ENCODE measurements at regions not wholly inside any gene's neighbourhood (a gene's known extent, or its start where the extent isn't known, plus 50 kb on each side); places are given as distances from the start of the nearest gene placed in this dataset.

DNA sequence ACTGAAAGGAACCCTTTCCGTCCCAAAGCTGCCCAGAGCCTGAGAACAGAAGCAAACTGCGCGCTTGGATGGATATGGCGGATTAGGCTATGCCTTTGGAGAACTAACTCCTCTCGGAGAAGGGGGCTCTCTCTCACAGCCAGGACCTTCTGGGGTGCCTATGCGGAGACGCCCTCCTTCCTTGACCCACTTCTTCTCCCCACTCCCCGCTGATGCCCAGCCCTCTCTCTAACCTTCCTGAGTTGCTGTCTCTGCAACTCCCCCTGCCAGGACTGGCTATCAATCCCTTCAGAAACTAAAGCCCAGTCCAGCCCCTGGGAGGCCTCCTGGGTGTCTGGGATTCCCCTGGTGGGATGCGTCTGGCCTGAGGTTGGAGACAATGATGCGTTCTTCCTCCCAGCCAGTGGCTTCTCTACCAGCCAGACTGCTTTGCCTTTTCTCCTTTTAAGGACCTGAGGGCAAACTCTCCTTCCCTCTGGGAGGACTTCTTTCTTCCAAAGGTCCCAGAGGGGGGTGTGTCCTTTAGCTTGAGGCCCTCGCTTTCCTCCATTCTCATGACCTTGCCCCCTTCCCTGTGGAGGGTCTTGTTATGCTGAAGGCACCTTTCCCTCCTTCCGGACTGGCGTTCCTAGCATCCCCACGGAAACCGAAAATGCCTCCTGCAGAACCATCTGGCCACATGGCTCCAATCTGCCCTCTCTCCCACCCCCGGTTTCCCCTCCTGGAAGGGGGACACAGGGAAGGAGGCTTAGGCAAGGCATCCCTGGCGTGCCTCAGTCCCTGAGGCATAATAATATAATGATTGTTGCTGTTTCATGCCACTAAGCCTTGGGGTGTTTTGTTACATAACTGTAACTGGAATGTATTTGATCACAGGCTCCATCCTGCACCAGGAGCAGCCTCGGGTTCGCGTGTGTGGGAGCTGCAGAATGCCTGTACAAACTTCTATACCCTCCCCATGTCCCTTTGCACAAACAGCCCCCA lies 63.4 kb upstream of the C15orf39 start:
- Mint-ChIP-seq H3K9me3 (peaks cover 26% of the 10 kb centered on the region), H3K27ac (peak overlapping the region; percentile 90), H3K4me3 (no peak overlapping the region), H3K36me3 (peaks cover 19% of the 10 kb centered on the region), H3K27me3 (ENCODE audit: low read depth) (no peaks in the 10 kb centered on the region), H3K4me1 (peaks cover 28% of the 10 kb centered on the region)
- TF ChIP-seq, protein P1, sequence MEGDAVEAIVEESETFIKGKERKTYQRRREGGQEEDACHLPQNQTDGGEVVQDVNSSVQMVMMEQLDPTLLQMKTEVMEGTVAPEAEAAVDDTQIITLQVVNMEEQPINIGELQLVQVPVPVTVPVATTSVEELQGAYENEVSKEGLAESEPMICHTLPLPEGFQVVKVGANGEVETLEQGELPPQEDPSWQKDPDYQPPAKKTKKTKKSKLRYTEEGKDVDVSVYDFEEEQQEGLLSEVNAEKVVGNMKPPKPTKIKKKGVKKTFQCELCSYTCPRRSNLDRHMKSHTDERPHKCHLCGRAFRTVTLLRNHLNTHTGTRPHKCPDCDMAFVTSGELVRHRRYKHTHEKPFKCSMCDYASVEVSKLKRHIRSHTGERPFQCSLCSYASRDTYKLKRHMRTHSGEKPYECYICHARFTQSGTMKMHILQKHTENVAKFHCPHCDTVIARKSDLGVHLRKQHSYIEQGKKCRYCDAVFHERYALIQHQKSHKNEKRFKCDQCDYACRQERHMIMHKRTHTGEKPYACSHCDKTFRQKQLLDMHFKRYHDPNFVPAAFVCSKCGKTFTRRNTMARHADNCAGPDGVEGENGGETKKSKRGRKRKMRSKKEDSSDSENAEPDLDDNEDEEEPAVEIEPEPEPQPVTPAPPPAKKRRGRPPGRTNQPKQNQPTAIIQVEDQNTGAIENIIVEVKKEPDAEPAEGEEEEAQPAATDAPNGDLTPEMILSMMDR (IDR thresholded peaks at IDR 0.05; ENCODE audit: unreplicated experiment) = no peak
- no peak for DNase-seq (ENCODE audit: low spot score in 2 of 2, unreplicated experiment in 2 of 2)

DNA sequence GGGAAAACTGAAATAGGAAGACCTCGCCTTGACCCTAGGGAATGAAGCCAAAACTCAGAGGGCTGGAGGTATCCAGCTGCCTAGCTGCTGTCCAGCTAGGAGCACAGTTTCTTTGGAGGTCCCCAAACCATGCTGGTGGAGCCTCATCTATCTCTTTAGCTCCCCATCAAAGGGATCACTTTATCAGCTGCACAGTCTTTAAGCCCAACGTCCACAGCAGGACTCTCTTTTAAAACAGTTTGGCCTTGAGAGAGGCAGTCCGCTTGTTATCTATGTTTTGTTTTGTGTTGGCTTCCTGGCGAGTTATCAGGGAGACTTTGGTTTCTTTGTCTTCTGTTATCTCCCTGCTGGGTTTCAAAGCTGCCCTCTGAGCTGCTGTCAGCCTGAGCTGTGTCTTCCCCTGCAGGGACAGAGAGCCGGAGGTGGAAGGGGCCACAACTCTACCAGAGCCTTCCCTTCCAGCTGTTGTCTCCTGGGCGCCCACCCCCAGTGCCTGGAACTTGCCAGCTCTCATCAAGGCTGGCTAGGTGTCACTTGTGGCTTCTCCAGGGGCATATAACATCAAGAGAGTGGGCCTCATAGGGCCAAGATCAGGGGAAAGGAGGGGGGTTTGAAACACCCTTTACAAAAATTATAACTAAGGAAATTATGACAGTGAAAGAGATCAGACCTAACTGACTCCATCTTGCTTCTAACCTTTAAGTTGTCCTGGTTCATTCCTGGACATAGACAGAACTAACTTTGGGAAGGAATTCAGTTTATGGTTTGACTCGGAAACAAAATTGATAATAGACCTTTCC lies 61.4 kb upstream of the C15orf39 start:
- Mint-ChIP-seq H3K27me3 (ENCODE audit: low read depth) (no peaks in the 10 kb centered on the region), H3K36me3 (peaks cover 20% of the 10 kb centered on the region), H3K27ac (peak overlapping the region; percentile 67), H3K4me1 (peaks cover 28% of the 10 kb centered on the region), H3K4me3 (no peak overlapping the region), H3K9me3 (peaks cover 27% of the 10 kb centered on the region)
- TF ChIP-seq, protein P1 (IDR thresholded peaks at IDR 0.05; ENCODE audit: unreplicated experiment) = no peak
- DNase-seq (ENCODE audit: low spot score in 2 of 2, unreplicated experiment in 2 of 2) = no peak

GRCh38 chr15:75142499-75142898 lies 59.2 kb upstream of the C15orf39 start:
- peaks cover 28% of the 10 kb centered on the region for H3K4me1 Mint-ChIP-seq
- TF ChIP-seq, protein P1 (IDR thresholded peaks at IDR 0.05; ENCODE audit: unreplicated experiment) = no peak

GRCh38 chr15:75143738-75144334 lies 57.8 kb upstream of the C15orf39 start:
- Mint-ChIP-seq H3K4me3 (no peak overlapping the region), H3K9me3 (peaks cover 19% of the 10 kb centered on the region), H3K36me3 (peaks cover 23% of the 10 kb centered on the region), H3K4me1 (peaks cover 17% of the 10 kb centered on the region), H3K27ac (no peak overlapping the region), H3K27me3 (ENCODE audit: low read depth) (no peaks in the 10 kb centered on the region)
- TF ChIP-seq, protein P1 (IDR thresholded peaks at IDR 0.05; ENCODE audit: unreplicated experiment) = no peak
- DNase-seq (ENCODE audit: low spot score in 2 of 2, unreplicated experiment in 2 of 2) = no peak

More at GRCh38 chr15:75142499-75142898, 59.2 kb upstream of the C15orf39 start:
- Mint-ChIP-seq H3K4me3 (no peak overlapping the region), H3K27me3 (ENCODE audit: low read depth) (no peaks in the 10 kb centered on the region), H3K27ac (no peak overlapping the region), H3K9me3 (peaks cover 19% of the 10 kb centered on the region), H3K36me3 (peaks cover 20% of the 10 kb centered on the region)
- DNase-seq (ENCODE audit: low spot score in 2 of 2, unreplicated experiment in 2 of 2) = no peak

GRCh38 chr15:75145027-75145841 lies 56.4 kb upstream of the C15orf39 start:
- H3K36me3 Mint-ChIP-seq = peaks cover 23% of the 10 kb centered on the region
- H3K9me3 Mint-ChIP-seq = peaks cover 22% of the 10 kb centered on the region
- no peak overlapping the region for H3K27ac Mint-ChIP-seq
- H3K4me3 Mint-ChIP-seq = no peak overlapping the region
- peaks cover 9% of the 10 kb centered on the region for H3K4me1 Mint-ChIP-seq
- H3K27me3 Mint-ChIP-seq (ENCODE audit: low read depth) = no peaks in the 10 kb centered on the region
- DNase-seq (ENCODE audit: low spot score in 2 of 2, unreplicated experiment in 2 of 2) = no peak
- TF ChIP-seq, protein P1 (IDR thresholded peaks at IDR 0.05; ENCODE audit: unreplicated experiment) = no peak
